ENCODE measurements at regions not wholly inside any gene's neighbourhood (a gene's known extent, or its start where the extent isn't known, plus 50 kb on each side); places are given as distances from the start of the nearest gene placed in this dataset.
"Not testable (repeated sequence)": the region's sequence is repeated elsewhere in the genome, so short reads cannot be mapped to it uniquely, and the experiment has no call there.

- H3K27ac Mint-ChIP-seq; H3K27me3 Mint-ChIP-seq; POLR2A ChIA-PET; CTCF ChIA-PET; H3K36me3 Mint-ChIP-seq (ENCODE audit: low read depth); H3K9me3 Mint-ChIP-seq; H3K4me3 Mint-ChIP-seq; DNase-seq: not testable (repeated sequence)
- H3K4me1 Mint-ChIP-seq, result peaks cover 16% of the 10 kb centered on the region
Observed at GRCh38 chr6:87752503-87752902, 50.5 kb upstream of the AKIRIN2 start.

All from activated CD4-positive, alpha-beta T cell treated with anti-CD3 and anti-CD28 coated beads, Interleukin-2, amount 10 ng/mL, durations not matched to agents 7 days and 5 days (primary cell).